22Rv1 (cell line): ENCODE measurements at regions not wholly inside any gene's neighbourhood (a gene's known extent, or its start where the extent isn't known, plus 50 kb on each side); places are given as distances from the start of the nearest gene placed in this dataset.

ENCODE experiments used
- ZFX ChIP-seq: fragments of 450-650 bp; IDR thresholded peaks from 2 replicates; pipeline ENCODE4 v1.6.1; 2017; ENCODE audit warnings: antibody characterized with exemption, borderline replicate concordance
- TF ChIP-seq, protein P1 (sequence below): fragments of 450-650 bp; IDR thresholded peaks from 2 replicates; pipeline ENCODE4 v1.5.1; 2017; ENCODE audit warnings: mild to moderate bottlenecking

DNA sequence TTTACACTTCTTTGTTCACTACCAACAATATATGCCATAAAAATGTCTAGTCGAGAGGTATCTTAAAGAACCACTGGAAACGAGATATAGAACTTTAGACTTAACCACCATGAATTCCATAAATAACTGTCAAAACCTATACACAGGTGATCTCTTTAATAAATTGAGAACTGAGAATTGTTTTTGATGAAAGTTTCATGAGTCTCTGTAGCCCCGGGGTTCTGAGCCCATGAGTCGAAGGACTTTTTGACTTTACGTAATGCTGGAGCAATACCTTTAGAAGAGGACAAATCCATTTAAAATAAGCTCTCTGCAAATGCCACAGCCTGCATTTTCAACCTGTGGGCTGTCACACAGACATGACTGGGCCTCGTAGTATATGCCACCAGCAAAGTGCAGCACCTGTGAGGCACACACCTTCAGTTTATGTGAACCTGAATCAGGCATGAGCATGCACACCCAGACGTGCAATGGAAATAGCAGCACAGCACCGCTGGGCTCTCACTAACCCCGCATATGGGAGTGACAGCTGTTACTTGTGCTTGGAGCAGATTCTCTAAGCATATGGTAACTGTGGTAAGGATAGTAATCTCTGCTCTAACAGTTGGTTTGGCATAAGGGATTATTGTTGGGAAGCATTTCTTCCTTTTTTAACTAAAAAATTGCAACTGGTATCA is 383.2 kb downstream of the SOCS6 start:
- TF ChIP-seq ZFX: no peak
- TF ChIP-seq, protein P1, sequence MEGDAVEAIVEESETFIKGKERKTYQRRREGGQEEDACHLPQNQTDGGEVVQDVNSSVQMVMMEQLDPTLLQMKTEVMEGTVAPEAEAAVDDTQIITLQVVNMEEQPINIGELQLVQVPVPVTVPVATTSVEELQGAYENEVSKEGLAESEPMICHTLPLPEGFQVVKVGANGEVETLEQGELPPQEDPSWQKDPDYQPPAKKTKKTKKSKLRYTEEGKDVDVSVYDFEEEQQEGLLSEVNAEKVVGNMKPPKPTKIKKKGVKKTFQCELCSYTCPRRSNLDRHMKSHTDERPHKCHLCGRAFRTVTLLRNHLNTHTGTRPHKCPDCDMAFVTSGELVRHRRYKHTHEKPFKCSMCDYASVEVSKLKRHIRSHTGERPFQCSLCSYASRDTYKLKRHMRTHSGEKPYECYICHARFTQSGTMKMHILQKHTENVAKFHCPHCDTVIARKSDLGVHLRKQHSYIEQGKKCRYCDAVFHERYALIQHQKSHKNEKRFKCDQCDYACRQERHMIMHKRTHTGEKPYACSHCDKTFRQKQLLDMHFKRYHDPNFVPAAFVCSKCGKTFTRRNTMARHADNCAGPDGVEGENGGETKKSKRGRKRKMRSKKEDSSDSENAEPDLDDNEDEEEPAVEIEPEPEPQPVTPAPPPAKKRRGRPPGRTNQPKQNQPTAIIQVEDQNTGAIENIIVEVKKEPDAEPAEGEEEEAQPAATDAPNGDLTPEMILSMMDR: no peak
